ENCODE measurements at regions not wholly inside any gene's neighbourhood (a gene's known extent, or its start where the extent isn't known, plus 50 kb on each side); places are given as distances from the start of the nearest gene placed in this dataset.

DNA sequence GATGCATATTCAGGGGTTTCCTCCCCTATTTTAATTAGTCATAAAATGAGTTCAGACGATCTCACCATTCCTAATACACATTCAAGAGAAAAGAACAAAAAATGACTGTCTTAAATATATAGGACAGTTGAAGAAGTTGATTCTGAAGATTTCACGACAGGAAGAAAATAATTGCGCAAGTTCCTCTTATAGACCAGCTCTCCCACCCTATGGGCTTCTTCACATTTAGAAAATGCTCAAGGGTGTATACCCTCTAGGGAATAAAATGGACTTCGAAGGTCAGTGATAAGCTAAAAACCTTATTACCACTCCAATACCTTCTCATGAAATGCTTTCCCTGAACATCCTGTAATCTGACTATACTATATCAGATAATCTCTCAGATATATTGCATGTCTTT is 149.2 kb upstream of the TEX13C start:
- Histone ChIP-seq H3K27ac (peak overlapping the region; percentile 57; the same call in 1 of the 2 replicates), H3K4me3 (no peak overlapping the region), H3K9ac (ENCODE audit: insufficient read length) (no peak overlapping the region), H3K36me3 (ENCODE audit: insufficient read depth, low read length) (no peaks in the 10 kb centered on the region), H3K9me3 (ENCODE audit: low read depth, low read length) (no peaks in the 10 kb centered on the region)
- no peak for DNase-seq (ENCODE audit: low read depth, low spot score)
- TF ChIP-seq EZH2 (IDR thresholded peaks at IDR 0.05) (no peak), POLR2AphosphoS5 (IDR thresholded peaks at IDR 0.05; ENCODE audit: borderline replicate concordance, low read depth, low read length) (no peak), FOXP2 (optimal IDR thresholded peaks at IDR 0.05; ENCODE audit: control extremely low read depth, extremely low read length, insufficient read depth) (no peak)

DNA sequence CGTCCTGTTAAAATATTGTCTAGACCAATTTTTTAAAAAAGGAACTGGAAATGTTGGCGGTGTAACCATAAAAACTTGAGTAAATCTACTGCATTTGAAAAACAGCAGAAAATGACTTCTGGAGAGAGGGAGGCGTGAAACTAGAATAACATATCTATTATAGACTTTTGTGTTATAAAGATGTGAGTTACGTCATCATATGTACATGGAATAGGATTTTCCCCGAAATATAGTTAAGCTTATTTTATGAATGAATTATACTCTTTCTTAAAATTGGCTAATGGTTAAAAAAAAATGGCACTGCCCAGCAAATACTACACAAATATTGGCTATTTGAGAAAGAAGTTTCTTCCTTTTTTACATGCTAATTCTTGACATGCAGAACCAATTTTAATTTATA is 147.1 kb upstream of the TEX13C start:
- no peak overlapping the region for H3K9ac ChIP-seq (ENCODE audit: insufficient read length)
- no peak overlapping the region for H3K4me3 ChIP-seq
- no peaks in the 10 kb centered on the region for H3K36me3 ChIP-seq (ENCODE audit: insufficient read depth, low read length)
- H3K9me3 ChIP-seq (ENCODE audit: low read depth, low read length) = no peaks in the 10 kb centered on the region
- no peak for TF ChIP-seq EZH2 (IDR thresholded peaks at IDR 0.05)
- no peak for TF ChIP-seq POLR2AphosphoS5 (IDR thresholded peaks at IDR 0.05; ENCODE audit: borderline replicate concordance, low read depth, low read length)
- no peak for TF ChIP-seq FOXP2 (optimal IDR thresholded peaks at IDR 0.05; ENCODE audit: control extremely low read depth, extremely low read length, insufficient read depth)
- H3K27ac ChIP-seq = no peak overlapping the region
- no peak for DNase-seq (ENCODE audit: low read depth, low spot score)

DNA sequence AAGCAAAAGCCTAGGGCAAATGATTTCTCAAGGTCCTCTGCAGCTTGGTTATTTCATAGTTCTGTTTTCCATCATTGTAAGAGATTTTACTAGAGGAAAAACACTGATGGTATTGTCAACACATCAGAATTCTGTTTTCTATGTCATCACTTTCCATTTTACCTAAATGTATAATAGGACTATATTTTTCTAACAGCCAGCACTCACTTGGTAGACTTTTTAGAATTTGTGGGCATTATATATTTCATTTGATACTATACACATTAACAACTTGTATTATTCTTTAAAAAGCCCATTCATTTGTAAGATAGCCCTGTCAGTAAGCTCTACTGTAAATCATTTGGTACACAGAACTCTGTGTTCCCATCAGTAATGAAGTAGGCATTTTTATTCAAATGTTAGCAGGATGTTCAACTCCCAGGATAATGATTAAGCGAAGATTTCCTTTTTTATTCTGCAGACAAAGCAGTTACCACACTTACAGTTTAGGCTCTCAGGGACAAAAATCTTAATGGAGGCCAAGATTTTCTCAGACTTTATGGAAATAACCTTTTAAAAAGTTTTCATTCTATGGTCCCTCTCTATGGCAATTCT is 143.6 kb upstream of the TEX13C start:
- Histone ChIP-seq H3K9me3 (ENCODE audit: low read depth, low read length) (no peaks in the 10 kb centered on the region), H3K9ac (ENCODE audit: insufficient read length) (no peak overlapping the region), H3K36me3 (ENCODE audit: insufficient read depth, low read length) (no peaks in the 10 kb centered on the region), H3K4me3 (no peak overlapping the region), H3K27ac (0 out of 2 replicates have a peak overlapping the region, but pooled peaks have one; percentile 15)
- TF ChIP-seq FOXP2 (optimal IDR thresholded peaks at IDR 0.05; ENCODE audit: control extremely low read depth, extremely low read length, insufficient read depth) (no peak), POLR2AphosphoS5 (IDR thresholded peaks at IDR 0.05; ENCODE audit: borderline replicate concordance, low read depth, low read length) (no peak), EZH2 (IDR thresholded peaks at IDR 0.05) (no peak)
- no peak for DNase-seq (ENCODE audit: low read depth, low spot score)

DNA sequence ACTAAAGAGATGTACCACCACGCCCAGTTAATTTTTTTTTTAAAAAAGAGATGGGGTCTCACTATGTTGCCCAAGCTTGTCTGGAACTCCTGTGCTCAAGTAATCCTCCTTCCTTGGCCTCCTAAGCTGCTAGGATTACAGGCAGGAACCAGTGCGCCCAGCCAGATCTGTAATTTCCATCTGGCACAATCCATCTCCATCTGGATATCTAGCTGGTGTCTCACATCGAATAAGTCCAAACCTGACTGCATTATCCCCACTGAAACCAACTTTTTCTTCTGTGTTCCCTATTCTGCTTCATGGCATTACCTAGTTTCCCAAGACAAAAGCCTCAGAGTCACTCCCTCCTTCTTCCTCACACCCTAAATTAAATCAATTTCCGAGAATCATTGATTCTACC is 125.8 kb upstream of the TEX13C start:
- Histone ChIP-seq H3K36me3 (ENCODE audit: insufficient read depth, low read length) (no peaks in the 10 kb centered on the region), H3K27ac (no peak overlapping the region), H3K4me3 (no peak overlapping the region), H3K9ac (ENCODE audit: insufficient read length) (no peak overlapping the region), H3K9me3 (ENCODE audit: low read depth, low read length) (no peaks in the 10 kb centered on the region)
- DNase-seq (ENCODE audit: low read depth, low spot score) = no peak
- TF ChIP-seq FOXP2 (optimal IDR thresholded peaks at IDR 0.05; ENCODE audit: control extremely low read depth, extremely low read length, insufficient read depth) (no peak), POLR2AphosphoS5 (IDR thresholded peaks at IDR 0.05; ENCODE audit: borderline replicate concordance, low read depth, low read length) (no peak), EZH2 (IDR thresholded peaks at IDR 0.05) (no peak)

DNA sequence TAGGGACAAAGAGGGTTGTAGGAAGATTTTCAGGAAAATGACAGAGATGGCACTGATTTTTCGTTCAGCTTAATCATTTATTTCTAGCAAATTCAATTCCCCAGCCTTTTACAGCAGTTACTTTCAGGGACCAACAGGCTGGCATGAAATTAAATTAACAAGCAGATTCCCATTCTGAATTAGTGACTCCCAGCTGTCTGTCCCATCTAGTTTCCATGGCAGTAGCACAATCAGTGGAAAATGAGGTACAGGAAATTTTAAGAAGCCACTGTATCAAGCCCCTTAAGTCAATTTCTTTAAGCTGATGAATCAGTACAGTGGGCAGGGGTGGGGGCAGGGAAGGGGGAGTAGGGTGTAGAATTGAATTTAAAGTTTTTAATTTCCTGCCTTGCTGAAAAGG is 121.1 kb upstream of the TEX13C start:
- H3K27ac ChIP-seq = peak overlapping the region; percentile 92
- H3K36me3 ChIP-seq (ENCODE audit: insufficient read depth, low read length) = no peaks in the 10 kb centered on the region
- H3K4me3 ChIP-seq = peak overlapping the region; percentile 60
- no peak for DNase-seq (ENCODE audit: low read depth, low spot score)
- H3K9me3 ChIP-seq (ENCODE audit: low read depth, low read length) = no peaks in the 10 kb centered on the region
- H3K9ac ChIP-seq (ENCODE audit: insufficient read length) = peak overlapping the region; percentile 51
- TF ChIP-seq POLR2AphosphoS5 (IDR thresholded peaks at IDR 0.05; ENCODE audit: borderline replicate concordance, low read depth, low read length) (no peak), EZH2 (IDR thresholded peaks at IDR 0.05) (no peak), FOXP2 (optimal IDR thresholded peaks at IDR 0.05; ENCODE audit: control extremely low read depth, extremely low read length, insufficient read depth) (no peak)

DNA sequence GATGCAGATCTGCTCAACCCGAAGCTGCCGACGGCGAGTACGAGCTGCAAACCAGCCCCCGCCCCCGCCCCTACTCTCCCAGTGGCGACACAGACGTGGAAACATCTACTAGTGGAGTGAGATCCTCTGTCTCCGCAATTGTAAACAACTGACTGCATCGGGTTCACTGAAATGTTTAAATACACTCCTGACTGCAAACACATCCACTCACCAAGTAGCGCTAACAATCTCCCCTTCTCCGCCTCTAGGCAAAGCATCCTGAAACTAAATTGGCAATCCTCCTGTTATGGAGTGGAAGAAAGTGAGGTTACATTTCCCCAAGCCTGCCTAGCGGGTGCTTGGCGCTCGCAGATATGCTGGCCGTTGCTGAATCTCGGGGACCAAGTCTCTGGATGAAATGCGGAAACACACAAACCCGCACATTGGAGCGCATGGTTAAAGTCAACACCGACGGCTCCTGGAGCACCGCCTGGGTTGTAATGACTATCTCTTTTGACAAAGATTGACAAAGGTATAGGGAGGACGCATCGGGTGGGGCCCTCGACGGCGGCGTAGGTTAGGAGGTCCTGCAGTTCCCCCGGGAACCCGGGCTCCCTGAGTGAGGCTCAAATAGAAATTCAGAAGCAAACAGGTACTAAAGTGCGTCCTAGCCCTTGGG is 117.0 kb upstream of the TEX13C start:
- H3K4me3 ChIP-seq = peak overlapping the region; percentile 87
- no peak for TF ChIP-seq POLR2AphosphoS5 (IDR thresholded peaks at IDR 0.05; ENCODE audit: borderline replicate concordance, low read depth, low read length)
- TF ChIP-seq EZH2 (IDR thresholded peaks at IDR 0.05) = no peak
- TF ChIP-seq FOXP2 (optimal IDR thresholded peaks at IDR 0.05; ENCODE audit: control extremely low read depth, extremely low read length, insufficient read depth) = no peak
- H3K27ac ChIP-seq = no peak overlapping the region
- H3K9ac ChIP-seq (ENCODE audit: insufficient read length) = peak overlapping the region; percentile 71
- H3K36me3 ChIP-seq (ENCODE audit: insufficient read depth, low read length) = no peaks in the 10 kb centered on the region
- DNase-seq (ENCODE audit: low read depth, low spot score) = no peak
- no peaks in the 10 kb centered on the region for H3K9me3 ChIP-seq (ENCODE audit: low read depth, low read length)

DNA sequence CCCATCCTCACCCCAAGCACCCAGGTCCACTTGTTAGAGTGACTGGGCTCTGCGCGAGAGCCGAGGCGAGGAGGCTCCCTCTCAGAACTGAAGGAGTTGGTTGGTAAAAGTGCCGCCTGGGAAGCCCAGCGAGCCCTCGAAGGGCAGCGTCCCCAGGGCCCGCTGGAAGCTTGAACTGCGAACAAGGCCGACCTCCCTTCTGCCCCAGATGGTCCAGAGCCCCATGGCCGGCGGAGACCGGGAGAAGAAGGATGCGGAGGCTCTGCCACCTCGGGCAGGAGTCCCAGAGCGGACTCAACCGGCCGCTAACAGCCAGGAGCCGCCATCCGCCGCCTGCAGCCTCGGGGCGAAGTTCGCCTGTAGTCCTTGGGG is 116.3 kb upstream of the TEX13C start:
- Histone ChIP-seq H3K9me3 (ENCODE audit: low read depth, low read length) (no peaks in the 10 kb centered on the region), H3K36me3 (ENCODE audit: insufficient read depth, low read length) (no peaks in the 10 kb centered on the region), H3K9ac (ENCODE audit: insufficient read length) (peak overlapping the region; percentile 71), H3K27ac (no peak overlapping the region), H3K4me3 (peak overlapping the region; percentile 87)
- TF ChIP-seq POLR2AphosphoS5 (IDR thresholded peaks at IDR 0.05; ENCODE audit: borderline replicate concordance, low read depth, low read length) (no peak), FOXP2 (optimal IDR thresholded peaks at IDR 0.05; ENCODE audit: control extremely low read depth, extremely low read length, insufficient read depth) (no peak), EZH2 (IDR thresholded peaks at IDR 0.05) (no peak)
- no peak for DNase-seq (ENCODE audit: low read depth, low spot score)

DNA sequence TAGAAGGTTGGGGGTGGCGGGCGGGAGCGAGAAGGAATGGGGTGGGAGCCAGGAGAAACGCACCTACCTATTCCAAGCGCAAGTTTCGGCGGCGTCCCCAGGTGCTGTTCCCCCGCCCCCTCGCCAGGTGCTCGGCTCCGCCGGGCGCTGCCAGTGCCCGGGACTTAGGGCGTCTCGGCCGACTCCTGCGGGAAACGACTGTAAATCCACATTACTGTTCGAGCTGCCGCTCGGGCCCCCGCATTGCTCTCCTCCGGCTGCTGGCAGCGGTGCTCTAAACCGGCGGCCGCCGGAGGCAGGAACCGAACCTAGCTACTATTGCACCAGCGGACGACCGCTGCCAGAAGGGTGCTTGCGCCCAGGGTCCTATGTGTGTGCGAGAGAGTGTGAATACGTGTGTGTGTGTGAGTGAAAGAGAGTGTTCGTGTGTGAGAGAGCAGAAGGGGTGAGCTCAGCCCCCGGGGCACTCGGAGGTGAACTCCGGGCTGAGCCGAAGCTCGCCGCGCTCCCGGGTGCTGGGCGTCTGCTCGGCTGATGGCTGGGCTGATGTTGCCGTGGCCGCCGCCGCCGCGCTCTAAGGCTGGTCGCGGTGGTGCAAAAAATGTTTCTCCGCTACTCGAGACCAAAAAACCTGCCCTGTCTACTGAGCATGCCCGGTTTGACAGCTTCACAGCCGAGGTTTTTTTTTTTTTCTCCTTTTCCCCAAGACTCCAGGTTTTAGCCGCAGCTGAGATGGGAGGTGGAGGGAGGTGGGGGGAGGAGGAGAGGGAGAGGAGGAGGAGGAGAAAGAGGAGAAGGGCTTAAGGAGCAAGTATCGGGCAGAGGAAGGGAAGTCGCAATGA is 115.7 kb upstream of the TEX13C start:
- Histone ChIP-seq H3K4me3 (peak overlapping the region; percentile 87), H3K27ac (peak overlapping the region; percentile 67), H3K9ac (ENCODE audit: insufficient read length) (peak overlapping the region; percentile 71), H3K36me3 (ENCODE audit: insufficient read depth, low read length) (no peaks in the 10 kb centered on the region), H3K9me3 (ENCODE audit: low read depth, low read length) (no peaks in the 10 kb centered on the region)
- TF ChIP-seq POLR2AphosphoS5 (IDR thresholded peaks at IDR 0.05; ENCODE audit: borderline replicate concordance, low read depth, low read length) (peak; percentile 63), FOXP2 (optimal IDR thresholded peaks at IDR 0.05; ENCODE audit: control extremely low read depth, extremely low read length, insufficient read depth) (no peak)
- DNase-seq (ENCODE audit: low read depth, low spot score) = no peak

All from SK-N-MC (cell line).